ENCODE measurements at regions not wholly inside any gene's neighbourhood (a gene's known extent, or its start where the extent isn't known, plus 50 kb on each side); places are given as distances from the start of the nearest gene placed in this dataset.

DNA sequence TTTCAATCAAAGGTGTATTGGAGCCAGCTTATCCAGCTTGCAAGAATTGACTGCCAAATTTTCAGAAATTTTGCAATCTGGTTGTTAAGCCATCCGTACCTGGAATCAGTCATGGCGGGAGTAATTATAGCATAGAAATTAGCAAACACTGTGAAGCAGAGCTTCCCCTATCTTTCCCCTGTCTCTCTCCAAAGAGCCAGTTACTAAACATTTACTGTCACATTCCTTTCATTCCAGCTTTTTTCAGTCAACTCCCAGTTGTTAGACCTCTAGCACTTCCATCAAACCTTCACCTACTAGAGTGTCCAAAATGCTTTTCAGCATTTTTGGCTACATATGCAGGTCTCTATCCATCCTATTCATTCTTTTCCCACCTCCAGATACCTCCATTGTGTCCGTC lies 137.4 kb downstream of the MC4R start:
- DNase-seq (ENCODE audit: low read depth in 2 of 2): no peak
- TF ChIP-seq EZH2 (IDR thresholded peaks at IDR 0.05; ENCODE audit: low read length, missing control alignments): no peak
- TF ChIP-seq, protein P1, sequence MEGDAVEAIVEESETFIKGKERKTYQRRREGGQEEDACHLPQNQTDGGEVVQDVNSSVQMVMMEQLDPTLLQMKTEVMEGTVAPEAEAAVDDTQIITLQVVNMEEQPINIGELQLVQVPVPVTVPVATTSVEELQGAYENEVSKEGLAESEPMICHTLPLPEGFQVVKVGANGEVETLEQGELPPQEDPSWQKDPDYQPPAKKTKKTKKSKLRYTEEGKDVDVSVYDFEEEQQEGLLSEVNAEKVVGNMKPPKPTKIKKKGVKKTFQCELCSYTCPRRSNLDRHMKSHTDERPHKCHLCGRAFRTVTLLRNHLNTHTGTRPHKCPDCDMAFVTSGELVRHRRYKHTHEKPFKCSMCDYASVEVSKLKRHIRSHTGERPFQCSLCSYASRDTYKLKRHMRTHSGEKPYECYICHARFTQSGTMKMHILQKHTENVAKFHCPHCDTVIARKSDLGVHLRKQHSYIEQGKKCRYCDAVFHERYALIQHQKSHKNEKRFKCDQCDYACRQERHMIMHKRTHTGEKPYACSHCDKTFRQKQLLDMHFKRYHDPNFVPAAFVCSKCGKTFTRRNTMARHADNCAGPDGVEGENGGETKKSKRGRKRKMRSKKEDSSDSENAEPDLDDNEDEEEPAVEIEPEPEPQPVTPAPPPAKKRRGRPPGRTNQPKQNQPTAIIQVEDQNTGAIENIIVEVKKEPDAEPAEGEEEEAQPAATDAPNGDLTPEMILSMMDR (conservative IDR thresholded peaks at IDR 0.05 in 1 of 2, IDR thresholded peaks at IDR 0.05 in 1 of 2; ENCODE audit: low read depth in 1 of 2, low read length in 2 of 2): no peak

GRCh38 chr18:60232541-60232940 lies 140.0 kb downstream of the MC4R start:
- Histone ChIP-seq H3K79me2 (ENCODE audit: control insufficient read depth, insufficient read depth, low read length) (no peaks in the 10 kb centered on the region), H3K36me3 (ENCODE audit: control insufficient read depth, insufficient read depth, low read length) (no peaks in the 10 kb centered on the region), H3K27me3 (ENCODE audit: control insufficient read depth, insufficient read depth, low read length) (no peaks in the 10 kb centered on the region), H3K9ac (ENCODE audit: insufficient read depth, low read length) (no peak overlapping the region), H3K4me1 (ENCODE audit: control insufficient read depth, extremely low read depth, insufficient read depth, low read length) (no peaks in the 10 kb centered on the region), H3K4me3 (replicated peaks in 1 of 4; ENCODE audit: control extremely low read depth in 1 of 4, insufficient read depth in 1 of 4, low read depth in 3 of 4, low read length in 4 of 4) (no peak overlapping the region), H4K20me1 (ENCODE audit: control insufficient read depth, extremely low read depth, insufficient read depth, low read length) (no peaks in the 10 kb centered on the region), H2AFZ (ENCODE audit: low read length) (no peak overlapping the region), H3K27ac (ENCODE audit: insufficient read depth, low read length) (no peak overlapping the region), H3K4me2 (ENCODE audit: extremely low read depth, insufficient read depth, low read length) (no peak overlapping the region), H3K9me3 (ENCODE audit: control insufficient read depth, insufficient read depth, low read depth, low read length) (no peaks in the 10 kb centered on the region)
- no peak for TF ChIP-seq EZH2 (IDR thresholded peaks at IDR 0.05; ENCODE audit: low read length, missing control alignments)
- DNase-seq (ENCODE audit: low read depth in 2 of 2): peak; percentile 11 to 86

More for the DNA sequence above, 137.4 kb downstream of the MC4R start:
- no peaks in the 10 kb centered on the region for H3K27me3 ChIP-seq (ENCODE audit: control insufficient read depth, insufficient read depth, low read length)
- no peaks in the 10 kb centered on the region for H3K79me2 ChIP-seq (ENCODE audit: control insufficient read depth, insufficient read depth, low read length)
- no peak overlapping the region for H3K4me3 ChIP-seq (replicated peaks in 1 of 4; ENCODE audit: control extremely low read depth in 1 of 4, insufficient read depth in 1 of 4, low read depth in 3 of 4, low read length in 4 of 4)
- no peak overlapping the region for H3K27ac ChIP-seq (ENCODE audit: insufficient read depth, low read length)
- H4K20me1 ChIP-seq (ENCODE audit: control insufficient read depth, extremely low read depth, insufficient read depth, low read length): no peaks in the 10 kb centered on the region
- H3K9me3 ChIP-seq (ENCODE audit: control insufficient read depth, insufficient read depth, low read depth, low read length): no peaks in the 10 kb centered on the region
- no peak overlapping the region for H3K4me2 ChIP-seq (ENCODE audit: extremely low read depth, insufficient read depth, low read length)
- no peak overlapping the region for H2AFZ ChIP-seq (ENCODE audit: low read length)
- H3K36me3 ChIP-seq (ENCODE audit: control insufficient read depth, insufficient read depth, low read length): no peaks in the 10 kb centered on the region
- H3K9ac ChIP-seq (ENCODE audit: insufficient read depth, low read length): no peak overlapping the region
- H3K4me1 ChIP-seq (ENCODE audit: control insufficient read depth, extremely low read depth, insufficient read depth, low read length): no peaks in the 10 kb centered on the region

GRCh38 chr18:60228609-60229595 lies 143.7 kb downstream of the MC4R start:
- no peak overlapping the region for H3K9ac ChIP-seq (ENCODE audit: insufficient read depth, low read length)
- no peaks in the 10 kb centered on the region for H3K27me3 ChIP-seq (ENCODE audit: control insufficient read depth, insufficient read depth, low read length)
- H3K27ac ChIP-seq (ENCODE audit: insufficient read depth, low read length): no peak overlapping the region
- no peaks in the 10 kb centered on the region for H4K20me1 ChIP-seq (ENCODE audit: control insufficient read depth, extremely low read depth, insufficient read depth, low read length)
- H3K4me2 ChIP-seq (ENCODE audit: extremely low read depth, insufficient read depth, low read length): no peak overlapping the region
- no peaks in the 10 kb centered on the region for H3K4me1 ChIP-seq (ENCODE audit: control insufficient read depth, extremely low read depth, insufficient read depth, low read length)
- no peak overlapping the region for H2AFZ ChIP-seq (ENCODE audit: low read length)
- H3K79me2 ChIP-seq (ENCODE audit: control insufficient read depth, insufficient read depth, low read length): no peaks in the 10 kb centered on the region
- H3K9me3 ChIP-seq (ENCODE audit: control insufficient read depth, insufficient read depth, low read depth, low read length): no peaks in the 10 kb centered on the region
- TF ChIP-seq EZH2 (IDR thresholded peaks at IDR 0.05; ENCODE audit: low read length, missing control alignments): no peak
- TF ChIP-seq, protein P1 (conservative IDR thresholded peaks at IDR 0.05 in 1 of 2, IDR thresholded peaks at IDR 0.05 in 1 of 2; ENCODE audit: low read depth in 1 of 2, low read length in 2 of 2): no peak
- no peak overlapping the region for H3K4me3 ChIP-seq (replicated peaks in 1 of 4; ENCODE audit: control extremely low read depth in 1 of 4, insufficient read depth in 1 of 4, low read depth in 3 of 4, low read length in 4 of 4)
- no peaks in the 10 kb centered on the region for H3K36me3 ChIP-seq (ENCODE audit: control insufficient read depth, insufficient read depth, low read length)
- peak in 1 of 2 donors; percentile 8 for DNase-seq (ENCODE audit: low read depth in 2 of 2)
